IMR-90 (cell line): ENCODE measurements at regions not wholly inside any gene's neighbourhood (a gene's known extent, or its start where the extent isn't known, plus 50 kb on each side); places are given as distances from the start of the nearest gene placed in this dataset.

ENCODE experiments used
- ATAC-seq: fragments of 200-7000 bp; cut with Tn5 transposase; 2 replicates; pipeline ENCODE4 v1.9.1; 2020; ENCODE audit warnings: low read depth, mild to moderate bottlenecking, moderate library complexity
- BruUV-seq: library from RNA; stranded (reverse); fragments of 400-500 nt; replicated peaks from 2 replicates; lab custom pipeline; 2021; lab: Mats Ljungman, UMichigan
- CTCF ChIA-PET: fragments of 300-600 bp; formaldehyde crosslinking; extraction: SDS; loops from one replicate; lab custom pipeline; 2021; ENCODE audit warnings: antibody characterized with exemption; lab: Yijun Ruan, JAX
- POLR2A ChIA-PET: fragments of 300-600 bp; sonication (Branson Sonifier 250); formaldehyde crosslinking; loops from one replicate; lab custom pipeline; 2022; ENCODE audit warnings: antibody characterized with exemption; ENCODE audit not compliant: unreplicated experiment; lab: Charles Lee
- DNase-seq: peaks from one replicate; pipeline ENCODE4 v3.0.0; 2013
- H2AFZ ChIP-seq: replicated peaks from 2 replicates; pipeline ENCODE3; 2013; ENCODE audit warnings: low read length, mild to moderate bottlenecking; ENCODE audit not compliant: poor library complexity
- H2AK5ac ChIP-seq: 2 replicates; pipeline ENCODE4 v1.6.1; 2013; ENCODE audit warnings: low read depth, low read length, inconsistent platforms
- H2AK9ac ChIP-seq: replicated peaks from 2 replicates; pipeline ENCODE3; 2013; ENCODE audit warnings: mild to moderate bottlenecking, low read depth, low read length, moderate library complexity; ENCODE audit not compliant: poor library complexity
- H2BK120ac ChIP-seq: 2 replicates; pipeline ENCODE4 v1.6.1; 2013; ENCODE audit warnings: low read depth, low read length, inconsistent platforms
- H2BK15ac ChIP-seq: 3 replicates; pipeline ENCODE4 v1.6.1; 2013; ENCODE audit warnings: low read depth, low read length, inconsistent platforms
- H2BK20ac ChIP-seq: 2 replicates; pipeline ENCODE4 v1.6.1; 2013; ENCODE audit warnings: low read depth, mild to moderate bottlenecking, inconsistent platforms, low read length, moderate library complexity
- H2BK5ac ChIP-seq: 2 replicates; pipeline ENCODE4 v1.6.1; 2013; ENCODE audit warnings: mild to moderate bottlenecking, low read depth, low read length, inconsistent platforms; ENCODE audit not compliant: poor library complexity, severe bottlenecking
- H3K14ac ChIP-seq: replicated peaks from 2 replicates; pipeline ENCODE4 v1.6.1; 2013; ENCODE audit warnings: low read depth, low read length, inconsistent platforms
- H3K18ac ChIP-seq: 2 replicates; pipeline ENCODE4 v1.6.1; 2013; ENCODE audit warnings: low read depth, low read length, control low read depth
- H3K23ac ChIP-seq: 2 replicates; pipeline ENCODE4 v1.6.1; 2013; ENCODE audit warnings: low read depth, low read length, inconsistent platforms
- H3K27ac ChIP-seq: 2 replicates; pipeline ENCODE4 v1.5.1; 2013; ENCODE audit warnings: mild to moderate bottlenecking, control low read depth, low read length; ENCODE audit not compliant: insufficient read depth
- H3K27me3 ChIP-seq: 2 replicates; pipeline ENCODE4 v1.6.1; 2013; ENCODE audit warnings: low read length; ENCODE audit not compliant: control insufficient read depth, insufficient read depth
- H3K36me3 ChIP-seq: 2 replicates; pipeline ENCODE4 v1.6.1; 2013; ENCODE audit warnings: low read length, mixed read lengths; ENCODE audit not compliant: control insufficient read depth, insufficient read depth
- H3K4ac ChIP-seq: 2 replicates; pipeline ENCODE4 v1.6.1; 2013; ENCODE audit warnings: low read depth, low read length, inconsistent platforms
- H3K4me1 ChIP-seq: 2 replicates; pipeline ENCODE4 v1.6.1; 2013; ENCODE audit warnings: low read length, mixed read lengths; ENCODE audit not compliant: control insufficient read depth, insufficient read depth
- H3K4me2 ChIP-seq: 2 replicates; pipeline ENCODE4 v1.6.1; 2013; ENCODE audit warnings: low read depth, mild to moderate bottlenecking, control low read depth, low read length, moderate library complexity
- H3K4me3 ChIP-seq: 2 replicates; pipeline ENCODE4 v1.5.1; 2013; ENCODE audit warnings: low read depth, mild to moderate bottlenecking, control low read depth, low read length, moderate library complexity; ENCODE audit not compliant: insufficient read depth
- H3K56ac ChIP-seq: 2 replicates; pipeline ENCODE4 v1.6.1; 2013; ENCODE audit warnings: low read length, inconsistent platforms; ENCODE audit not compliant: insufficient read depth; ENCODE audit errors: extremely low read depth
- H3K79me1 ChIP-seq, 2 experiments: 2 replicates each; pipeline ENCODE4 v1.6.1; 2013; ENCODE audit warnings: low read length in 2 of 2, inconsistent platforms in 1 of 2, low read depth in 1 of 2
- H3K9ac ChIP-seq: 2 replicates; pipeline ENCODE4 v1.6.1; 2013; ENCODE audit warnings: low read depth, low read length, control low read depth
- H3K9me1 ChIP-seq: 2 replicates; pipeline ENCODE4 v1.6.1; 2013; ENCODE audit warnings: low read length, inconsistent platforms; ENCODE audit not compliant: insufficient read depth
- H3K9me3 ChIP-seq: 2 replicates; pipeline ENCODE4 v1.6.1; 2013; ENCODE audit warnings: low read length; ENCODE audit not compliant: control insufficient read depth, insufficient read depth
- H4K20me1 ChIP-seq: 2 replicates; pipeline ENCODE4 v1.6.1; 2013; ENCODE audit warnings: low read length, inconsistent platforms; ENCODE audit not compliant: insufficient read depth
- H4K5ac ChIP-seq: 2 replicates; pipeline ENCODE4 v1.6.1; 2013; ENCODE audit warnings: mild to moderate bottlenecking, low read depth, low read length, control low read depth
- H4K8ac ChIP-seq, 2 experiments: 2 replicates each; pipeline ENCODE4 v1.6.1; 2013; ENCODE audit warnings: low read depth in 2 of 2, low read length in 2 of 2, control low read depth in 1 of 2, inconsistent platforms in 1 of 2
- H4K91ac ChIP-seq: 2 replicates; pipeline ENCODE4 v1.6.1; 2013; ENCODE audit warnings: low read depth, low read length, inconsistent platforms; ENCODE audit not compliant: insufficient read depth
- CEBPB ChIP-seq: IDR thresholded peaks from 2 replicates; pipeline ENCODE4 v1.6.1; 2012; ENCODE audit warnings: low read depth, low read length, improper control_type of control experiment
- CHD1 ChIP-seq: IDR thresholded peaks from 2 replicates; pipeline ENCODE4 v1.6.1; 2012; ENCODE audit warnings: low read depth, low read length, improper control_type of control experiment
- MAZ ChIP-seq: IDR thresholded peaks from 2 replicates; pipeline ENCODE4 v1.6.1; 2012; ENCODE audit warnings: low read depth, mild to moderate bottlenecking, low read length, improper control_type of control experiment, moderate library complexity, borderline replicate concordance
- NFE2L2 ChIP-seq: fragments of 150-350 bp; IDR thresholded peaks from 2 replicates; pipeline ENCODE4 v1.6.1; 2016; ENCODE audit warnings: low read depth, mild to moderate bottlenecking, low read length
- RFX5 ChIP-seq: IDR thresholded peaks from 2 replicates; pipeline ENCODE4 v1.8.0; 2012; ENCODE audit warnings: low read depth, mild to moderate bottlenecking, low read length, moderate library complexity
- SMC3 ChIP-seq: fragments of 150-350 bp; IDR thresholded peaks from 2 replicates; pipeline ENCODE4 v1.6.1; 2016; ENCODE audit warnings: low read depth, mild to moderate bottlenecking, antibody characterized with exemption, low read length, moderate library complexity
- WGBS, 2 experiments: methylation state at CpG; one replicate each; pipeline versions ENCODE4 v1.1.5 to v1.1.7; 2013; ENCODE audit warnings: missing lambda C conversion rate in 2 of 2; ENCODE audit not compliant: insufficient read length in 1 of 2; ENCODE audit errors: extremely low coverage in 2 of 2; 5-methylcytosine and 5-hydroxymethylcytosine counted together
- dilution Hi-C: fragments of 300-500 bp; cut with HindIII; formaldehyde crosslinking; loops from one replicate; pipeline ENCODE4 v1.14.3; 2018; ENCODE audit warnings: low sequenced_read_pairs; ENCODE audit not compliant: unreplicated experiment
- in situ Hi-C: fragments of 300-500 bp; cut with MboI; formaldehyde crosslinking; loops from 3 replicates; pipeline ENCODE4 v1.14.3; 2019; ENCODE audit warnings: low sequenced_read_pairs, inconsistent platforms, mixed read lengths
- intact Hi-C: fragments of 100-400 bp; cut with micrococcal nuclease; formaldehyde crosslinking; loops from 2 replicates; pipeline ENCODE4 v1.10.0; 2022
- TF ChIP-seq, protein P1 (sequence below): conservative IDR thresholded peaks from 2 replicates; pipeline ENCODE4 v1.5.1; 2012; ENCODE audit warnings: mild to moderate bottlenecking, low read depth, low read length, improper control_type of control experiment
- TF ChIP-seq, protein P2 (sequence below): fragments of 150-350 bp; IDR thresholded peaks from 2 replicates; pipeline ENCODE4 v1.6.1; 2016; ENCODE audit warnings: low read depth, mild to moderate bottlenecking, low read length, moderate library complexity, borderline replicate concordance
- TF ChIP-seq, protein P3 (sequence below): fragments of 150-350 bp; IDR thresholded peaks from 2 replicates; pipeline ENCODE4 v1.6.1; 2017; ENCODE audit warnings: mild to moderate bottlenecking, antibody characterized with exemption, low read length, low read depth

DNA sequence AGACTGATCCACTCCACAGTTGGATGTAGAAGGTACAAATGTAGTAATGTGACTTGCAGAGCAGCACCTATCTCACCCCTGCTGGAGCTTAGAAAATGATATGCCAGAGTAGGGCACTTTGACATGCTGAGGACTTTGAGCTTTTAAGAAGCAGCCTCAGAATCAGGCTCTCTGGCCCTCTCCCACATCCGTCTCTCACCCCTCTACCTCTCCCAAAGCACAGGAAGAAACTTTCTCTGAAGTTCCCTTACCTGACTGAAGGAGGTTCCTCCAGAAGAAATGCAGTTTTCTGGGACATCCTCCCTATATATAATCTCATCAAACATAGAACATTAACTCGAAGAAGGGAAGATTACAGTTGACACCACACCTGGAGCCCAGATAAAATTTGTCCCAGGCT lies 98.4 kb upstream of the PEX5L start:
- Histone ChIP-seq H3K36me3 (no peaks in the 10 kb centered on the region), H2BK20ac (no peak overlapping the region), H3K27me3 (no peaks in the 10 kb centered on the region), H2BK15ac (no peak overlapping the region), H2AK9ac (no peak overlapping the region), H3K4me3 (no peak overlapping the region), H4K8ac (no peak overlapping the region), H3K9me3 (no peaks in the 10 kb centered on the region), H3K4ac (no peak overlapping the region), H4K5ac (no peak overlapping the region), H3K4me2 (no peak overlapping the region), H3K9me1 (no peaks in the 10 kb centered on the region), H4K20me1 (no peaks in the 10 kb centered on the region), H4K91ac (no peak overlapping the region), H2BK5ac (no peak overlapping the region), H3K79me1 (no peaks in the 10 kb centered on the region), H2AFZ (no peak overlapping the region), H3K14ac (no peak overlapping the region), H3K27ac (no peak overlapping the region), H2BK120ac (no peak overlapping the region), H3K9ac (no peak overlapping the region), H3K4me1 (no peaks in the 10 kb centered on the region), H3K18ac (no peak overlapping the region), H2AK5ac (no peak overlapping the region), H3K56ac (no peak overlapping the region), H3K23ac (no peak overlapping the region)
- ATAC-seq (no peak), DNase-seq (no peak)
- intact Hi-C loops, result no loop called here
- TF ChIP-seq, protein P1, sequence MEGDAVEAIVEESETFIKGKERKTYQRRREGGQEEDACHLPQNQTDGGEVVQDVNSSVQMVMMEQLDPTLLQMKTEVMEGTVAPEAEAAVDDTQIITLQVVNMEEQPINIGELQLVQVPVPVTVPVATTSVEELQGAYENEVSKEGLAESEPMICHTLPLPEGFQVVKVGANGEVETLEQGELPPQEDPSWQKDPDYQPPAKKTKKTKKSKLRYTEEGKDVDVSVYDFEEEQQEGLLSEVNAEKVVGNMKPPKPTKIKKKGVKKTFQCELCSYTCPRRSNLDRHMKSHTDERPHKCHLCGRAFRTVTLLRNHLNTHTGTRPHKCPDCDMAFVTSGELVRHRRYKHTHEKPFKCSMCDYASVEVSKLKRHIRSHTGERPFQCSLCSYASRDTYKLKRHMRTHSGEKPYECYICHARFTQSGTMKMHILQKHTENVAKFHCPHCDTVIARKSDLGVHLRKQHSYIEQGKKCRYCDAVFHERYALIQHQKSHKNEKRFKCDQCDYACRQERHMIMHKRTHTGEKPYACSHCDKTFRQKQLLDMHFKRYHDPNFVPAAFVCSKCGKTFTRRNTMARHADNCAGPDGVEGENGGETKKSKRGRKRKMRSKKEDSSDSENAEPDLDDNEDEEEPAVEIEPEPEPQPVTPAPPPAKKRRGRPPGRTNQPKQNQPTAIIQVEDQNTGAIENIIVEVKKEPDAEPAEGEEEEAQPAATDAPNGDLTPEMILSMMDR, result no peak
- TF ChIP-seq CEBPB (no peak), RFX5 (no peak), SMC3 (no peak), NFE2L2 (no peak), CHD1 (no peak), MAZ (no peak)
- TF ChIP-seq, protein P2, sequence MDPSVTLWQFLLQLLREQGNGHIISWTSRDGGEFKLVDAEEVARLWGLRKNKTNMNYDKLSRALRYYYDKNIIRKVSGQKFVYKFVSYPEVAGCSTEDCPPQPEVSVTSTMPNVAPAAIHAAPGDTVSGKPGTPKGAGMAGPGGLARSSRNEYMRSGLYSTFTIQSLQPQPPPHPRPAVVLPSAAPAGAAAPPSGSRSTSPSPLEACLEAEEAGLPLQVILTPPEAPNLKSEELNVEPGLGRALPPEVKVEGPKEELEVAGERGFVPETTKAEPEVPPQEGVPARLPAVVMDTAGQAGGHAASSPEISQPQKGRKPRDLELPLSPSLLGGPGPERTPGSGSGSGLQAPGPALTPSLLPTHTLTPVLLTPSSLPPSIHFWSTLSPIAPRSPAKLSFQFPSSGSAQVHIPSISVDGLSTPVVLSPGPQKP, result no peak
- TF ChIP-seq, protein P3, sequence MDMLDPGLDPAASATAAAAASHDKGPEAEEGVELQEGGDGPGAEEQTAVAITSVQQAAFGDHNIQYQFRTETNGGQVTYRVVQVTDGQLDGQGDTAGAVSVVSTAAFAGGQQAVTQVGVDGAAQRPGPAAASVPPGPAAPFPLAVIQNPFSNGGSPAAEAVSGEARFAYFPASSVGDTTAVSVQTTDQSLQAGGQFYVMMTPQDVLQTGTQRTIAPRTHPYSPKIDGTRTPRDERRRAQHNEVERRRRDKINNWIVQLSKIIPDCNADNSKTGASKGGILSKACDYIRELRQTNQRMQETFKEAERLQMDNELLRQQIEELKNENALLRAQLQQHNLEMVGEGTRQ, result no peak
- BruUV-seq, result no TSS peak
- POLR2A ChIA-PET, result no interaction called here
- dilution Hi-C loops, result no loop called here
- in situ Hi-C loops, result no loop called here
- CTCF ChIA-PET, result no interaction called here
- no CpG with 5 or more reads among the region's 2 CpGs for WGBS, 2 experiments
